ENCODE measurements at regions not wholly inside any gene's neighbourhood (a gene's known extent, or its start where the extent isn't known, plus 50 kb on each side); places are given as distances from the start of the nearest gene placed in this dataset.
"Not testable (repeated sequence)": the region's sequence is repeated elsewhere in the genome, so short reads cannot be mapped to it uniquely, and the experiment has no call there.

DNA sequence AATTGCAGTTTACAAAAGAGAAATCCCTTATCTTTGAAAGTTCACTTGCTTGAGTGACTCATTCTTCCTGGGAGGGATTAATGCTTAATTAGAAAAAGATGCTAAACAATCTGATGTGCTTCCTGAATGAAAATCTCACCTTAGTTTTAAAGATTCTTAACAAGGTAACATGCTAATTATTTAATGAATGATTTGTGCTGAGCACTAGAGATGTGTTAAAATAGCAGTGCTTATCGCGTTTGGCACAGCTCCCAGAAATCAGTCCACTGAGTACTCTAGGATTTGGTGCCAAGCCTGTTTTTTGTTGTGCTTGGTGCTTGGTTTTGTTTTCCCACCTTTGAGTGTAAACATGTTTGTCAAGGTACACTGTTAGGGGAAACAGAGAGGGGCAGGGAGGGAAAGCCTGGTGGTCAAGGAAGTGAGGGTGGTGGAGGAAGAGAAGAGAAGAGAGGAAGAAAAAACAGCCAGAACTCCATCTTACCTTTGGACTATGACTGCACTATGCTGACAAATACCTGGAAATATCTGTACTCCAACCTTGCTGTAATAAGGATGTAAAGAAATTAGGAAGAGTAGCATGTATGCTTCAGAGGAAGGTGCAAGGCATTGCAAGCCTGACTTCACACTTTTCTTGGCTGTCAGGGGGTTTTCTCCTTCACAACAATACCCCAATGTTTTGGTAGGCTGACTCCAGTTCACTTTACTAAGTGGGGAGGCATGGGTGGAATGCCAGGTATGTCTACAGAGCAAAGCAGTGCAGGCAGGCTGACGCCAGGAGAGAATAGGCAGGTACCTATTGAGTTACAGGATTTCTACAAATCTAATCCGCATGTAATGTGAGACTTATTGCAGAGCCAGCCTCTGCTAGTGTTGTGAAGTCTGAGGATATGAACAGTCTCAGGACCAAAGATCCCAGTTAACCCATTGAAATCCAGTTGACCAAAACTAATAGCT is 157.2 kb upstream of the ISL1 start:
- Histone ChIP-seq H3K9me3 (ENCODE audit: control insufficient read depth, insufficient read depth, low read depth, low read length) (peaks cover 2% of the 10 kb centered on the region; the same call in 1 of the 2 replicates), H3K27ac (ENCODE audit: low read depth, low read length) (peak overlapping the region; percentile 33; the same call in 1 of the 2 replicates), H3K4me3 (ENCODE audit: low read depth, low read length) (peak overlapping the region; percentile 24; the same call in 1 of the 2 replicates), H3K9ac (ENCODE audit: low read length) (peak overlapping the region; percentile 43), H3K4me1 (ENCODE audit: control insufficient read depth, insufficient read depth, low read length) (peaks cover 24% of the 10 kb centered on the region), H3K27me3 (ENCODE audit: control insufficient read depth, insufficient read depth, low read length) (no peaks in the 10 kb centered on the region), H3K36me3 (ENCODE audit: control insufficient read depth, insufficient read depth, low read length) (no peaks in the 10 kb centered on the region)

DNA sequence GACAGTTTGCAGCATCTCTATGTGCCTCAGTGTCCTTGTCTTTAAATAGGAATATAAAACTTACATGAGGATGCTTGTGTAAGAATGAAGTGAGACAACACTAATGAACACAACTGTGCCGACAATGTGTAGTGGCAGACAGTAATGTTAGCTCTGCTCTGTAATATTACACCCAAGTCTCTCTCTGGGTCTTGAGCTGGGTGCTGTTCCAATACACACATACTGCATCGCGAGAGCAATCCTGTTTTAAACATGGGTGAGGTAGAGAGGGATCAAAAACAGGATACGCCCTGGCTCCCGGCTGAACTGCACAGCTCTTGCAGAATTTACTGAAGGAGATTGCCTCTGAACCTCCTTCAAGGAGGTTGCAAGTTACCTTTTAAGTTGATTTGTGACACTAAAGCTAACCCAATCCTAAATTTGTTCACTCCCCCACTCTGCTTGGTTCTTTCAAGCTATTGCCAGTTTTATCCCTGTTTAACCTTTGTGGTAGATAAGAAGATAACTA is 155.2 kb upstream of the ISL1 start:
- Histone ChIP-seq H3K27ac (ENCODE audit: low read depth, low read length) (no peak overlapping the region), H3K4me1 (ENCODE audit: control insufficient read depth, insufficient read depth, low read length) (peaks cover 24% of the 10 kb centered on the region), H3K27me3 (ENCODE audit: control insufficient read depth, insufficient read depth, low read length) (no peaks in the 10 kb centered on the region), H3K9ac (ENCODE audit: low read length) (peak overlapping the region; percentile 1), H3K4me3 (ENCODE audit: low read depth, low read length) (no peak overlapping the region), H3K9me3 (ENCODE audit: control insufficient read depth, insufficient read depth, low read depth, low read length) (peaks cover 8% of the 10 kb centered on the region; the same call in 1 of the 2 replicates), H3K36me3 (ENCODE audit: control insufficient read depth, insufficient read depth, low read length) (no peaks in the 10 kb centered on the region)

DNA sequence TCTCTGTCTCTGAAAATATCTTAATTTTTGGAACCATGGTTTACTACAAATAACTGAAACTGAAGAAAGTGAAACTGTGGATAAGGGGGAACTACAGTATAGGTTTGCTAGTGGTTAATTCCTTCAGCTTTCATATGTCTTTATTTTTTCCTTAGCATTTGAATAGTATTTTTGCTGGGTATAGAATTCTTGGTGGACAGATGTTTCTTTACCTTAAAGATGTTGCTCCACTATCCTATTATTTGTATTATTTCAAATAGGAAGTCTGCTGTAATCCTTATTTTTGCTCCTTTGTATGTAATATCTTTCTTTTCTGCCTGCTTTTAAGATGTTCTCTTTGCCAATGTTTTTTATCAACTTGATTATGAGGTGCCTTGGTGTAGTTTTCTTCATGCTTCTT is 152.9 kb upstream of the ISL1 start:
- H3K9me3 ChIP-seq (ENCODE audit: control insufficient read depth, insufficient read depth, low read depth, low read length), result peaks cover 8% of the 10 kb centered on the region; the same call in 1 of the 2 replicates

DNA sequence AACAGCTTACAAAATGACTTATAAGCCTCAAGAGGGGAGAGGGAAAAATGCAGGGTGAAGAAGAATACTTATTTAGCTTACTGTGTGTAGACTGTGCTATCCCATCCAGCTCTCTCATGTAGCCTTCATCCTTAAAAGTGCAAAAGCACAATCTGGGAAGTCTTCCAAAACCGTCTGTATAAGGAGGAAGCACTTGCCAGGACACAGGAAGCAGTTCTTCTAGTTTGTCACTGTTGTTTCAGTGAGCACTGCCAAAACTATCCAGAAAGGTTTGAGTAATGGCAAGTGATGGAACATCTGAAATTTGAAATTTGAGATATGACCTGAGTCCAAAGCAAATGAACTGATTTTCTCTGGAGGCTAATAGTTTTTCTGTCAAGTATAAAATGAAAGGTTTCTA is 140.8 kb upstream of the ISL1 start:
- Histone ChIP-seq H3K9me3 (ENCODE audit: control insufficient read depth, insufficient read depth, low read depth, low read length) (no peaks in the 10 kb centered on the region), H3K9ac (ENCODE audit: low read length) (no peak overlapping the region), H3K36me3 (ENCODE audit: control insufficient read depth, insufficient read depth, low read length) (no peaks in the 10 kb centered on the region), H3K4me3 (ENCODE audit: low read depth, low read length) (no peak overlapping the region), H3K27ac (ENCODE audit: low read depth, low read length) (no peak overlapping the region), H3K27me3 (ENCODE audit: control insufficient read depth, insufficient read depth, low read length) (no peaks in the 10 kb centered on the region), H3K4me1 (ENCODE audit: control insufficient read depth, insufficient read depth, low read length) (no peaks in the 10 kb centered on the region)

More for the DNA sequence above, 152.9 kb upstream of the ISL1 start:
- H3K4me1 ChIP-seq (ENCODE audit: control insufficient read depth, insufficient read depth, low read length), result peaks cover 22% of the 10 kb centered on the region
- H3K27ac ChIP-seq (ENCODE audit: low read depth, low read length), result no peak overlapping the region
- H3K9ac ChIP-seq (ENCODE audit: low read length), result no peak overlapping the region
- no peak overlapping the region for H3K4me3 ChIP-seq (ENCODE audit: low read depth, low read length)
- no peaks in the 10 kb centered on the region for H3K27me3 ChIP-seq (ENCODE audit: control insufficient read depth, insufficient read depth, low read length)
- no peaks in the 10 kb centered on the region for H3K36me3 ChIP-seq (ENCODE audit: control insufficient read depth, insufficient read depth, low read length)

DNA sequence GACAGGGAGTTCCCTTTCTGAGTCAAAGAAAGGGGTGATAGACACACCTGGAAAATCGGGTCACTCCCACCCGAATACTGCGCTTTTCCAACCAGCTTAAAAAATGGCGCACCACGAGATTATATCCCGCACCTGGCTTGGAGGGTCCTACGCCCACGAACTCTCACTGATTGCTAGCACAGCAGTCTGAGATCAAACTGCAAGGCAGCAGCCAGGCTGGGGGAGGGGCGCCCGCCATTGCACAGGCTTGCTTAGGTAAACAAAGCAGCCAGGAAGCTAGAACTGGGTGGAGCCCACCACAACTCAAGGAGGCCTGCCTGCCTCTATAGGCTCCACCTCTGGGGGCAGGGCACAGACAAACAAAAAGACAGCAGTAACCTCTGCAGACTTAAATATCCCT is 132.3 kb upstream of the ISL1 start:
- H3K4me3 ChIP-seq (ENCODE audit: low read depth, low read length), result peak overlapping the region; percentile 20; the same call in 1 of the 2 replicates
- not testable (repeated sequence) for H3K9ac ChIP-seq (ENCODE audit: low read length); H3K36me3 ChIP-seq (ENCODE audit: control insufficient read depth, insufficient read depth, low read length); H3K27ac ChIP-seq (ENCODE audit: low read depth, low read length); H3K4me1 ChIP-seq (ENCODE audit: control insufficient read depth, insufficient read depth, low read length); H3K27me3 ChIP-seq (ENCODE audit: control insufficient read depth, insufficient read depth, low read length); H3K9me3 ChIP-seq (ENCODE audit: control insufficient read depth, insufficient read depth, low read depth, low read length)

DNA sequence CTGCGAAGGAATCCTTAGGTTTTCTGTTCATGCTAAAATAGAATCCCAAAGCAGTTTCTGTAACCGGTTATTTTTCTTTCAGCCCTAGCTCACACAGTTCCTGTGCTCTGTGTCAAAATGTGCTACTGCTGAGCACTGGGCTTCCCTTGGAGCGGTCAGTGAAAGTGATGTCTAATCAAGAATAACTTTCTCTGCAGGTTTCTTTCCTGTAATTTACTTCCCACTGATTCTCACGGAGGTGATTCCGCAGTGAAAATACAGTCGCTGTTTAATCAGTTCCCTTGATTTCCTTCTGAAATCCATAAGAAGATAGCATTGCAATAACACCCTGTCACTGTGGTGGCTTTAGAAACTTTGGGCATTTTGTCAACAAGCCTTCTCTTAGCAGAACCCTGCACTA is 112.0 kb upstream of the ISL1 start:
- H3K4me1 ChIP-seq (ENCODE audit: control insufficient read depth, insufficient read depth, low read length), result 0 out of 2 replicates have a peak, but pooled peaks cover 4% of the 10 kb centered on the region

DNA sequence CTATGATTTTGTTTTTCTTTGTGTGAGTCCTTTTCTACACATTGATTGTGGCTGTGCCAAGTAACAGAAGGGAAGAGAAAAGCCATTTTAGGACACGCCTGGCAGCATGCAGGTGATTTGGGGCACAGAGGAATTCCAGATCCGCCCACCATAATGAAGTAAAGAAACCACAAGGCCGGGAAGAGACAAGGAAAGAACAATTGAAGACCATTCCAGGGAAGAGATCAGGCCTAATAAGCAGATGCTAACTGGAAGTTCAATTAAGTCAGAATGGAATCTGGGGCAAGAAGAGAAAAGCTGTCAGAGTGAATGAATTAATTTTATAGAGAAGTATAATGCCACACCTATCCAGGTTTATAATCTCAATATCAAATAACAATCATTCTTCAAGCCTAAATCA is 110.2 kb upstream of the ISL1 start:
- Histone ChIP-seq H3K4me1 (ENCODE audit: control insufficient read depth, insufficient read depth, low read length) (peaks cover 5% of the 10 kb centered on the region; the same call in 1 of the 2 replicates), H3K4me3 (ENCODE audit: low read depth, low read length) (no peak overlapping the region), H3K27me3 (ENCODE audit: control insufficient read depth, insufficient read depth, low read length) (no peaks in the 10 kb centered on the region), H3K9me3 (ENCODE audit: control insufficient read depth, insufficient read depth, low read depth, low read length) (0 out of 2 replicates have a peak, but pooled peaks cover 3% of the 10 kb centered on the region), H3K27ac (ENCODE audit: low read depth, low read length) (no peak overlapping the region), H3K9ac (ENCODE audit: low read length) (no peak overlapping the region), H3K36me3 (ENCODE audit: control insufficient read depth, insufficient read depth, low read length) (no peaks in the 10 kb centered on the region)

More for the DNA sequence above, 112.0 kb upstream of the ISL1 start:
- H3K27ac ChIP-seq (ENCODE audit: low read depth, low read length), result no peak overlapping the region
- 0 out of 2 replicates have a peak, but pooled peaks cover 3% of the 10 kb centered on the region for H3K9me3 ChIP-seq (ENCODE audit: control insufficient read depth, insufficient read depth, low read depth, low read length)
- no peak overlapping the region for H3K9ac ChIP-seq (ENCODE audit: low read length)
- H3K4me3 ChIP-seq (ENCODE audit: low read depth, low read length), result no peak overlapping the region
- no peaks in the 10 kb centered on the region for H3K36me3 ChIP-seq (ENCODE audit: control insufficient read depth, insufficient read depth, low read length)
- H3K27me3 ChIP-seq (ENCODE audit: control insufficient read depth, insufficient read depth, low read length), result no peaks in the 10 kb centered on the region

DNA sequence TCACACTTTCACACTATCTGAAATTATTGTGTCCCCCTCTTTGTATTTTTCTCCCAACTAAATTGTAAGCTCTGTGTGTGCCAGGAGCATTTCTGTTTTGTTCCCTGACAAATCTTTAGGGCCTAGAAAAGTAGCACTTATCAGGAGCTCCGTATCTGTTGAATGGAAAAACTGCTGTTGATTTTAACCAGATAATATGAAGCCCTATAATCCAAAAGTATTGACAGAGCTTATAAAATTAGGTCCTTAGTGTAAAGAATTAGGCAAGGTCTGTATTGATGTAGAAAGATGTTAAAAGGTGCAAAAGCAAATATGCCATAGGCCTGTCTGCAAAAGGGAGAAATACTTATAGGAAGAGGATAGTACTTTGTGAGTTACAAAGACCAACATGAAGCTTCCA is 109.4 kb upstream of the ISL1 start:
- Histone ChIP-seq H3K27me3 (ENCODE audit: control insufficient read depth, insufficient read depth, low read length) (no peaks in the 10 kb centered on the region), H3K4me1 (ENCODE audit: control insufficient read depth, insufficient read depth, low read length) (peaks cover 14% of the 10 kb centered on the region), H3K4me3 (ENCODE audit: low read depth, low read length) (no peak overlapping the region), H3K27ac (ENCODE audit: low read depth, low read length) (no peak overlapping the region), H3K36me3 (ENCODE audit: control insufficient read depth, insufficient read depth, low read length) (no peaks in the 10 kb centered on the region), H3K9me3 (ENCODE audit: control insufficient read depth, insufficient read depth, low read depth, low read length) (0 out of 2 replicates have a peak, but pooled peaks cover 3% of the 10 kb centered on the region), H3K9ac (ENCODE audit: low read length) (no peak overlapping the region)

DNA sequence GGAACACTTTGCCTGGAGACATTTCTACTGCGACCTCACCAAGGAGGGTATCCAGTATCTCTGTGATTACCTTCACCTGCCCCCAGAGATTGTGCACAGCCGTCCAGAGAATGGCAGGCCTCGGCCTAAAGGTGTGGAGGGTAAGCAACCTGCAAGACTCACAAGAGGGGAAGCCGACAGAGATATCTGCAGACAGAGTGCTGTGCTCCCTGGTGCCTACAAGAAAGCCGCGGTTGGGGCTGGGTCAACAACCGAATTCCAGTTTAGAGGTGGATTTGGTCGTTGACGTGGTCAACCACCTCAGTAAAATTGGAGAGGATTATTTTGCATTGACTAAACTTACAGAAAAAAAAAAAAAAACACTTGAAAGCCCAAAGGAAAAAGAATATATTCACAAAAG is 107.8 kb upstream of the ISL1 start:
- H3K27ac ChIP-seq (ENCODE audit: low read depth, low read length), result no peak overlapping the region
- H3K9ac ChIP-seq (ENCODE audit: low read length), result no peak overlapping the region
- peaks cover 29% of the 10 kb centered on the region for H3K4me1 ChIP-seq (ENCODE audit: control insufficient read depth, insufficient read depth, low read length)
- no peaks in the 10 kb centered on the region for H3K27me3 ChIP-seq (ENCODE audit: control insufficient read depth, insufficient read depth, low read length)
- H3K9me3 ChIP-seq (ENCODE audit: control insufficient read depth, insufficient read depth, low read depth, low read length), result 0 out of 2 replicates have a peak, but pooled peaks cover 3% of the 10 kb centered on the region
- H3K36me3 ChIP-seq (ENCODE audit: control insufficient read depth, insufficient read depth, low read length), result no peaks in the 10 kb centered on the region
- no peak overlapping the region for H3K4me3 ChIP-seq (ENCODE audit: low read depth, low read length)

DNA sequence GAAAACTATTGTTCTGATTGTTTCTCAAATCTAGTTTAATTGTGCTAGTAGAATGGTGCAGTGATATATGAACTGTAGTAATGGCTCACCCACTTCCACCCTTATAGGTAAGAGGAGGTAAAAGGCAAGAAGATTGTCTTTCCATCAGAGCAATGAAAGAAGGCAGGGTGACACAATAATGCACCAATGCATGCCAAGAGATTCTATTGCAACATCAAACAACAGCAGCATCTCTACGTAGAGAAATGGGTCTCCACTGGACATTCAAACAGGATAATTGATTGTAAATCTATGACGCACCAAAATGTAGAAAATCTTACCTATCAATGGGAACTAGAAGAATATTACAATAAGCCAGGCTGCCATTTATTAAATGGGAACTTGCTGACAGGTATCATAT is 107.0 kb upstream of the ISL1 start:
- H3K9ac ChIP-seq (ENCODE audit: low read length), result no peak overlapping the region
- H3K4me1 ChIP-seq (ENCODE audit: control insufficient read depth, insufficient read depth, low read length), result peaks cover 25% of the 10 kb centered on the region
- H3K9me3 ChIP-seq (ENCODE audit: control insufficient read depth, insufficient read depth, low read depth, low read length), result 0 out of 2 replicates have a peak, but pooled peaks cover 3% of the 10 kb centered on the region
- H3K36me3 ChIP-seq (ENCODE audit: control insufficient read depth, insufficient read depth, low read length), result no peaks in the 10 kb centered on the region
- H3K4me3 ChIP-seq (ENCODE audit: low read depth, low read length), result no peak overlapping the region
- no peaks in the 10 kb centered on the region for H3K27me3 ChIP-seq (ENCODE audit: control insufficient read depth, insufficient read depth, low read length)
- H3K27ac ChIP-seq (ENCODE audit: low read depth, low read length), result no peak overlapping the region

DNA sequence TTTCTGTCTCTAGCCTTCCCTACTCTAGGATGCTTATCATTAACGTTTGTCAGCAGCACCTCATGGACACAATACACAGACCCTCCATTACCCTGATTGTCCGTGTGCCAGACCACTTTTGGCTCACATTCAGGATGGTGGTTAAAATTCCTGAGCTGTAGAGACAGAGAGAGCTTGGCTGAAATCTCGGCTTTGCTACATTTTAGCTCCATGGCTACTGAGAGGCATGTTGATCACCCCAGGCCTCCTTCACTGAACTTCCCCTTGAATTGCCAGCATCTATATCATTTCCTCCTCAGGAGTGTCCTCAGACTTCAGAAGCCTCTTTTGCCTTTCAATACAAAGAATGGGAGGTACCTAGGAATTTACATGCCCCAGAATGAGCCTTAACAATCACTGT is 104.7 kb upstream of the ISL1 start:
- no peaks in the 10 kb centered on the region for H3K27me3 ChIP-seq (ENCODE audit: control insufficient read depth, insufficient read depth, low read length)
- peak overlapping the region; percentile 18; the same call in 1 of the 2 replicates for H3K4me3 ChIP-seq (ENCODE audit: low read depth, low read length)
- no peaks in the 10 kb centered on the region for H3K36me3 ChIP-seq (ENCODE audit: control insufficient read depth, insufficient read depth, low read length)
- H3K9ac ChIP-seq (ENCODE audit: low read length), result no peak overlapping the region
- H3K27ac ChIP-seq (ENCODE audit: low read depth, low read length), result peak overlapping the region; percentile 70; the same call in 1 of the 2 replicates
- H3K9me3 ChIP-seq (ENCODE audit: control insufficient read depth, insufficient read depth, low read depth, low read length), result 0 out of 2 replicates have a peak, but pooled peaks cover 3% of the 10 kb centered on the region
- peaks cover 37% of the 10 kb centered on the region for H3K4me1 ChIP-seq (ENCODE audit: control insufficient read depth, insufficient read depth, low read length)
